Lower lobe of right lung (tissue), 2 donors: ENCODE measurements at regions not wholly inside any gene's neighbourhood (a gene's known extent, or its start where the extent isn't known, plus 50 kb on each side); places are given as distances from the start of the nearest gene placed in this dataset.

Experiments
- ATAC-seq, 2 donors: fragments of 200-7000 bp; cut with Tn5 transposase; one replicate each; pipeline ENCODE4 v1.9.1; 2020 to 2022; ENCODE audit warnings: mild to moderate bottlenecking in 2 of 2, moderate library complexity in 2 of 2
- DNase-seq: peaks from one replicate; pipeline ENCODE4 v3.0.0-alpha.2; 2020
- H3K27ac ChIP-seq: fragments of 200-600 bp; one replicate; pipeline ENCODE4 v1.8.0; 2022
- H3K27me3 ChIP-seq: fragments of 200-600 bp; one replicate; pipeline ENCODE4 v1.8.0; 2022; ENCODE audit warnings: low read depth
- H3K36me3 ChIP-seq: fragments of 200-600 bp; one replicate; pipeline ENCODE4 v1.8.0; 2022; ENCODE audit warnings: mild to moderate bottlenecking
- H3K4me1 ChIP-seq: fragments of 200-600 bp; one replicate; pipeline ENCODE4 v1.8.0; 2022
- H3K4me3 ChIP-seq: fragments of 200-600 bp; one replicate; pipeline ENCODE4 v1.8.0; 2022; ENCODE audit warnings: mild to moderate bottlenecking
- H3K9me3 ChIP-seq: fragments of 200-600 bp; one replicate; pipeline ENCODE4 v1.8.0; 2022
- intact Hi-C: fragments of 100-400 bp; cut with DNase I; formaldehyde crosslinking; loops from one replicate; pipeline ENCODE4 v1.11.0; 2022
- TF ChIP-seq, protein P1 (sequence below): fragments of 200-600 bp; IDR thresholded peaks from one replicate; pipeline ENCODE4 v1.8.0; 2022; ENCODE audit warnings: antibody characterized with exemption, mild to moderate bottlenecking
- donor health status: DM: no; HTN: yes; CAD: no; lungs with severe emphysema.

DNA sequence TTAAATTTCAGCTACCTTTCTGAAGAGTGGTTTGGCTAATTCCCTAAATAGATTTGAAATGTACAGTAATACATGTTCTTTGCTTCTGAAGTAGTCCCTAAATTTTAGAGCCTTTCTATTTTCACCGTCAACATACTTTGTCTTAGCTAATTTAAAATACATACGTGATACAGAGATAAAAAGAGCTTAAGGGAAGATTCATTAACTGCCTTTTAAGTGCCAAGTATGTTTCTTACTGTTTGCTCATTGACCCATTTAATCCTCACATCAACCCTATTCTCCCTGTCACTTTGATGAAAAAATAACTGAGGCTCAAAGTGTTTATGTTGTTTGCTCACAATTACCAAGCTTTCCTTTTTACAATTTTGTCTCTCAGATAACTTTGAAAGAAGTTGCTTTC lies 118.6 kb upstream of the CDH7 start:
- Histone ChIP-seq H3K4me1 (no peaks in the 10 kb centered on the region), H3K9me3 (no peaks in the 10 kb centered on the region), H3K27ac (no peak overlapping the region), H3K36me3 (no peaks in the 10 kb centered on the region), H3K27me3 (no peaks in the 10 kb centered on the region), H3K4me3 (no peak overlapping the region)
- TF ChIP-seq, protein P1, sequence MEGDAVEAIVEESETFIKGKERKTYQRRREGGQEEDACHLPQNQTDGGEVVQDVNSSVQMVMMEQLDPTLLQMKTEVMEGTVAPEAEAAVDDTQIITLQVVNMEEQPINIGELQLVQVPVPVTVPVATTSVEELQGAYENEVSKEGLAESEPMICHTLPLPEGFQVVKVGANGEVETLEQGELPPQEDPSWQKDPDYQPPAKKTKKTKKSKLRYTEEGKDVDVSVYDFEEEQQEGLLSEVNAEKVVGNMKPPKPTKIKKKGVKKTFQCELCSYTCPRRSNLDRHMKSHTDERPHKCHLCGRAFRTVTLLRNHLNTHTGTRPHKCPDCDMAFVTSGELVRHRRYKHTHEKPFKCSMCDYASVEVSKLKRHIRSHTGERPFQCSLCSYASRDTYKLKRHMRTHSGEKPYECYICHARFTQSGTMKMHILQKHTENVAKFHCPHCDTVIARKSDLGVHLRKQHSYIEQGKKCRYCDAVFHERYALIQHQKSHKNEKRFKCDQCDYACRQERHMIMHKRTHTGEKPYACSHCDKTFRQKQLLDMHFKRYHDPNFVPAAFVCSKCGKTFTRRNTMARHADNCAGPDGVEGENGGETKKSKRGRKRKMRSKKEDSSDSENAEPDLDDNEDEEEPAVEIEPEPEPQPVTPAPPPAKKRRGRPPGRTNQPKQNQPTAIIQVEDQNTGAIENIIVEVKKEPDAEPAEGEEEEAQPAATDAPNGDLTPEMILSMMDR, result no peak
- no peak for ATAC-seq
- intact Hi-C loops, result no loop called here
- no peak for DNase-seq

DNA sequence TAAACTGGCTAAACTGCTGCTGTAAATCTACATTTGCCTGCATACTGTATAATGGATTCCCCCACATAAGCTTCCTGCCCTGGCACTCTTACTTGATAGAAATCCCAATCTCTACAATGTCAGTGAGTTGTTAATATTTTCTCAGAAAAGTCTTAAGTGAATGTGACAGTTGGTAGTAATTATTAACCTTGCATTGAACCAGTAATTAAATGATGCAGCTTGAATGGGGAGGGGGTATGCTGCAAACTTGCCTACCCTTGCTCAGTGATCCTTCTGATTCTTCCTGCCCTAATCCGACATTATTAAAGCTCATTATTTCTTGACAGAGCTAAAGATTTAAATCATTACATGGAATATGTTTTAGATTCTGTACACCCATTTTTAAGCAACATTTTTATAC lies 119.0 kb upstream of the CDH7 start:
- Histone ChIP-seq H3K36me3 (no peaks in the 10 kb centered on the region), H3K4me1 (no peaks in the 10 kb centered on the region), H3K27ac (no peak overlapping the region), H3K9me3 (no peaks in the 10 kb centered on the region), H3K27me3 (no peaks in the 10 kb centered on the region), H3K4me3 (no peak overlapping the region)
- intact Hi-C loops, result no loop called here
- DNase-seq (no peak), ATAC-seq (no peak)
- TF ChIP-seq, protein P1, result no peak

DNA sequence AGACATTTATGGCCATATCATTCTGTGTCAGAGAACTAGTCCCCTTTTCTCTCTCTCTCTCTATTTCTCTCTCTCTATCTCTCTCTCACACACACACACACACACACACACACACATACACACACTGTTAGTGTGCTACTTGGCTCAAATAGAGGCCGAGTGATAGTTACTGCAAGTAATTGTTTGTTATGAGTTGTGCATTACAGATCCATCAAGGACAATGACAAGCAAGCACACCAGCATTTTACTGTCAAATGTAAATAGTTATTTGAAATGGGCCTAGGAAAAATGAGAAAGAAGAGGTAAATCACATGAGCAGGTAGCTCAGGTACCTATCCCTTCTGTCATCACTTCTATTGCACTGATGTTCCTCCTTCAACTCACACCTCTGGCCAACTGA lies 122.4 kb upstream of the CDH7 start:
- DNase-seq (no peak), ATAC-seq (no peak)
- Histone ChIP-seq H3K36me3 (no peaks in the 10 kb centered on the region), H3K9me3 (no peaks in the 10 kb centered on the region), H3K4me1 (no peaks in the 10 kb centered on the region), H3K27me3 (no peaks in the 10 kb centered on the region), H3K4me3 (no peak overlapping the region), H3K27ac (no peak overlapping the region)
- intact Hi-C loops, result no loop called here
- TF ChIP-seq, protein P1, result no peak

DNA sequence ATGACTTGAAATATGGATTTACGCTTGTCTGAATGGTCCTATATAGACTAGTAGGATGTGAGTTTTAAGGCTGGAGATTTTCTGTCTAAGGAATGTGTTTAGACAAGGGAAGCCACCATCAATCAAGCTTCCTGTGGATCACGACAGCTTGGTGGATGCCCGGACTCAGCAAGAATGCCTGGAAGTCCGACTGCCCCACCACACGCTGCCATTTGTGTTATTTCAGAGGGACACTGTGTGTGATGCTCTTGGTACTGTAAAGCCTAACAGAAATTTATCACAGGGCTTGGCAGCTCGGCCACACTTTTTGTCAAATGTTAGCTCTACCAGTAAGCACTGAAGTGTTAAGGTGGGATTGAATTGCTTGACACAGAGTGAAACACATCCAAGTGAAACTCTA lies 127.1 kb upstream of the CDH7 start:
- DNase-seq, result no peak
- intact Hi-C loops, result no loop called here
- H3K4me3 ChIP-seq, result no peak overlapping the region
- no peaks in the 10 kb centered on the region for H3K36me3 ChIP-seq
- no peaks in the 10 kb centered on the region for H3K9me3 ChIP-seq
- H3K27me3 ChIP-seq, result no peaks in the 10 kb centered on the region
- ATAC-seq, result no peak
- TF ChIP-seq, protein P1, result no peak
- no peaks in the 10 kb centered on the region for H3K4me1 ChIP-seq
- no peak overlapping the region for H3K27ac ChIP-seq

DNA sequence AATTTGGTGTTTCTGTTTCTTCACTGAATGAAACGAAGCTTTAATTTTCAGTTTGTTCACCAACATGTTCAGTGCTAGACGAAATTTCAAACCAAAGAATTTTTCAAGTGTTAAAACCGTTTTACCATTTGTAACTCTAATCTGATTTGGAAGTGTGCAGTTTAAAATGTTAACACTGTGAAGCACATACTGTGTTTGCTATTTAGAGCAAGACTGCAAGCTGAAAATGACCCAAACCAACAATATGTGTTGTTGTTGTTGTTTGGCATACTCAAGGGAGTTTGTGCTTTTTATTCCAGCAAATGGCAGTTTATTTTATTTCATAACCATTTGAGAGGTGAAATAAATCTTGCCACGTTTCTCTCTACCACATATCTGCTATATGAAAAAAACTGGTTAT lies 128.4 kb upstream of the CDH7 start:
- intact Hi-C loops, result no loop called here
- H3K27me3 ChIP-seq, result no peaks in the 10 kb centered on the region
- H3K27ac ChIP-seq, result no peak overlapping the region
- H3K9me3 ChIP-seq, result no peaks in the 10 kb centered on the region
- ATAC-seq (no peak), DNase-seq (no peak)
- H3K36me3 ChIP-seq, result no peaks in the 10 kb centered on the region
- no peak overlapping the region for H3K4me3 ChIP-seq
- no peaks in the 10 kb centered on the region for H3K4me1 ChIP-seq
- TF ChIP-seq, protein P1, result no peak
